ENCODE measurements at regions not wholly inside any gene's neighbourhood (a gene's known extent, or its start where the extent isn't known, plus 50 kb on each side); places are given as distances from the start of the nearest gene placed in this dataset.

- Histone ChIP-seq H3K79me2 (ENCODE audit: low read depth) (no peaks in the 10 kb centered on the region), H2AFZ (no peak overlapping the region), H4K20me1 (ENCODE audit: insufficient read depth) (no peaks in the 10 kb centered on the region), H3K36me3 (ENCODE audit: low read depth) (no peaks in the 10 kb centered on the region), H3K9me3 (ENCODE audit: insufficient read depth, low read depth) (no peaks in the 10 kb centered on the region), H3K4me1 (replicated peaks; ENCODE audit: insufficient read depth) (no peaks in the 10 kb centered on the region), H3K27me3 (ENCODE audit: insufficient read depth, low read depth) (no peaks in the 10 kb centered on the region), H3F3A (ENCODE audit: insufficient read depth, low read depth) (no peaks in the 10 kb centered on the region), H3K4me2 (no peak overlapping the region), H3K27ac (no peak overlapping the region), H3K9me2 (ENCODE audit: insufficient read depth) (no peaks in the 10 kb centered on the region), H3K4me3 (no peak overlapping the region)
- TF ChIP-seq, protein P1, sequence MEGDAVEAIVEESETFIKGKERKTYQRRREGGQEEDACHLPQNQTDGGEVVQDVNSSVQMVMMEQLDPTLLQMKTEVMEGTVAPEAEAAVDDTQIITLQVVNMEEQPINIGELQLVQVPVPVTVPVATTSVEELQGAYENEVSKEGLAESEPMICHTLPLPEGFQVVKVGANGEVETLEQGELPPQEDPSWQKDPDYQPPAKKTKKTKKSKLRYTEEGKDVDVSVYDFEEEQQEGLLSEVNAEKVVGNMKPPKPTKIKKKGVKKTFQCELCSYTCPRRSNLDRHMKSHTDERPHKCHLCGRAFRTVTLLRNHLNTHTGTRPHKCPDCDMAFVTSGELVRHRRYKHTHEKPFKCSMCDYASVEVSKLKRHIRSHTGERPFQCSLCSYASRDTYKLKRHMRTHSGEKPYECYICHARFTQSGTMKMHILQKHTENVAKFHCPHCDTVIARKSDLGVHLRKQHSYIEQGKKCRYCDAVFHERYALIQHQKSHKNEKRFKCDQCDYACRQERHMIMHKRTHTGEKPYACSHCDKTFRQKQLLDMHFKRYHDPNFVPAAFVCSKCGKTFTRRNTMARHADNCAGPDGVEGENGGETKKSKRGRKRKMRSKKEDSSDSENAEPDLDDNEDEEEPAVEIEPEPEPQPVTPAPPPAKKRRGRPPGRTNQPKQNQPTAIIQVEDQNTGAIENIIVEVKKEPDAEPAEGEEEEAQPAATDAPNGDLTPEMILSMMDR (conservative IDR thresholded peaks at IDR 0.05), result peak; percentile 33; the same call in 1 of the 2 replicates
- TF ChIP-seq EZH2 (IDR thresholded peaks at IDR 0.05; ENCODE audit: low read depth), result no peak
- ChIA-PET POLR2A (ENCODE audit: unreplicated experiment) (no interaction called here), CTCF (no interaction called here)
- intact Hi-C loops (cut with micrococcal nuclease; ENCODE audit: unreplicated experiment), result no loop called here
- BruUV-seq (replicated peaks), result no TSS peak
- DNase-seq, result no peak
Measured at GRCh38 chr10:108112218-108112617, 947.7 kb upstream of the SORCS1 start.

GRCh38 chr10:108104551-108105156 is 940.1 kb upstream of the SORCS1 start:
- H3K4me1 ChIP-seq (replicated peaks; ENCODE audit: insufficient read depth), result no peaks in the 10 kb centered on the region

DNA sequence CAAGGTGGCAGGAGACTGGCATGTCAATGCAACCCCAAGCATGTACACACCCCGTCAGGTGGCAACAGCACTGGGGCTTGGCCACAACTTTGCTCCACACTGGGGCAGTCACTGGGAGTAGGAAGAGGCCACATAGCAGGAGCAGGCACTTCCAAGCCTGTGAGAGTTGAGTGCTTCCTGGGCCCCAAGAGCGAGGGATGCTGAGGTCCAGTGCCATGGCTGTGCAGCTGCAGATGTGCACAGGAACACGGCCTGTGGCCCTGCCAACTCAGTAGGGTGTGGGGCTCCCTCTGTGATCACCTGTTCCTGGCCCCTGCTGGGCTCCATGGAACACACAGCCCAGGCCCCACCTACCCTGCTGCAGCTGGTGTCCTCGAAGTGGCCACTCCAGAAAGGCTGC is 932.8 kb upstream of the SORCS1 start:
- TF ChIP-seq EZH2 (IDR thresholded peaks at IDR 0.05; ENCODE audit: low read depth), result no peak
- TF ChIP-seq, protein P1 (conservative IDR thresholded peaks at IDR 0.05), result no peak
- Histone ChIP-seq H3F3A (ENCODE audit: insufficient read depth, low read depth) (no peaks in the 10 kb centered on the region), H2AFZ (no peak overlapping the region), H4K20me1 (ENCODE audit: insufficient read depth) (no peaks in the 10 kb centered on the region), H3K79me2 (ENCODE audit: low read depth) (no peaks in the 10 kb centered on the region), H3K4me2 (no peak overlapping the region), H3K9me2 (ENCODE audit: insufficient read depth) (no peaks in the 10 kb centered on the region), H3K27ac (no peak overlapping the region), H3K36me3 (ENCODE audit: low read depth) (no peaks in the 10 kb centered on the region), H3K4me1 (replicated peaks; ENCODE audit: insufficient read depth) (no peaks in the 10 kb centered on the region), H3K9me3 (ENCODE audit: insufficient read depth, low read depth) (no peaks in the 10 kb centered on the region), H3K27me3 (ENCODE audit: insufficient read depth, low read depth) (no peaks in the 10 kb centered on the region), H3K4me3 (no peak overlapping the region)
- BruUV-seq (replicated peaks), result no TSS peak
- no peak for DNase-seq
- ChIA-PET CTCF (no interaction called here), POLR2A (ENCODE audit: unreplicated experiment) (no interaction called here)
- intact Hi-C loops (cut with micrococcal nuclease; ENCODE audit: unreplicated experiment), result no loop called here

More at GRCh38 chr10:108104551-108105156, 940.1 kb upstream of the SORCS1 start:
- Histone ChIP-seq H2AFZ (no peak overlapping the region), H3K27me3 (ENCODE audit: insufficient read depth, low read depth) (no peaks in the 10 kb centered on the region), H4K20me1 (ENCODE audit: insufficient read depth) (no peaks in the 10 kb centered on the region), H3K36me3 (ENCODE audit: low read depth) (no peaks in the 10 kb centered on the region), H3K4me2 (no peak overlapping the region), H3K9me2 (ENCODE audit: insufficient read depth) (no peaks in the 10 kb centered on the region), H3K27ac (no peak overlapping the region), H3K4me3 (no peak overlapping the region), H3K79me2 (ENCODE audit: low read depth) (no peaks in the 10 kb centered on the region), H3F3A (ENCODE audit: insufficient read depth, low read depth) (no peaks in the 10 kb centered on the region), H3K9me3 (ENCODE audit: insufficient read depth, low read depth) (no peaks in the 10 kb centered on the region)
- no TSS peak for BruUV-seq (replicated peaks)
- TF ChIP-seq, protein P1 (conservative IDR thresholded peaks at IDR 0.05), result no peak
- TF ChIP-seq EZH2 (IDR thresholded peaks at IDR 0.05; ENCODE audit: low read depth), result no peak
- DNase-seq, result no peak
- intact Hi-C loops (cut with micrococcal nuclease; ENCODE audit: unreplicated experiment), result no loop called here
- CTCF ChIA-PET, result no interaction called here
- POLR2A ChIA-PET (ENCODE audit: unreplicated experiment), result no interaction called here

Measured in PC-9 (cell line).